GM23248 (cell line): ENCODE measurements at regions not wholly inside any gene's neighbourhood (a gene's known extent, or its start where the extent isn't known, plus 50 kb on each side); places are given as distances from the start of the nearest gene placed in this dataset.

ENCODE experiments used
- EZH2 ChIP-seq: fragments of 200-600 bp; sonication (generic); IDR thresholded peaks from 2 replicates; pipeline ENCODE4 v1.6.1; 2018; ENCODE audit warnings: antibody characterized with exemption, mild to moderate bottlenecking; ENCODE audit not compliant: insufficient read depth, poor library complexity, severe bottlenecking
- EZH2phosphoT487 ChIP-seq: fragments of 200-600 bp; sonication (generic); IDR thresholded peaks from 2 replicates; pipeline ENCODE4 v1.6.1; 2018; ENCODE audit warnings: antibody characterized with exemption, moderate library complexity, mild to moderate bottlenecking, low read depth; ENCODE audit not compliant: insufficient read depth

DNA sequence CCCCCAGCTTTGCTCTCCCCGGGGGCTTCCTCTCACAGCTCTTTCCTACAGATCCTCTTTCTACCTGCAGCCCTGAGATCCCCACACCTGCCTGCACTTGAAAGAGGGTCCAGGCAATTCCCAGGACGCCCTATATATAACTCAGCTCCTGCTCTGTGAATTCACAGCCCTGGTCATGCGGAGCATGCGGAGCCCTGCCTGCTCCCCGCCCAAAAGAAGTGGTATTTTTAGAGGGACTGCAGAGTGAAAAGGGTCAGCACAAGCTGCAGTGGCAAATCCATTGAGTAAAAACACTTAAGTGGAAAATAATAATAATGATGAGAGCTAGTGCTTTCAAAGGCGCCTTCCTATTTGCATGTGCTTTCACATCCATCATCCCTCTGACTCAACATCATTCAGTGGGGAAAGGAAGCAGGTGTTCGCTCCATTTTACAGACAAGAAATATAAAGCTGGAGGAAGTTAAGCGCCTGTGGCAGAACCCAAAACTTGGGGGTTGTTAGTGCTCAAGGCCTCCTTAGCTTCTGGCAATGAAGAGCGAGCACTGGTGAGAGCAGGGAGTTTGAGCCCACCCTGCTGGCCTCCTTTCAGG is 76.3 kb upstream of the LIPC start:
- no peak for TF ChIP-seq EZH2phosphoT487
- no peak for TF ChIP-seq EZH2
